Upper lobe of left lung (tissue), 4 donors: ENCODE measurements at regions not wholly inside any gene's neighbourhood (a gene's known extent, or its start where the extent isn't known, plus 50 kb on each side); places are given as distances from the start of the nearest gene placed in this dataset.

Source experiments
- CTCF ChIP-seq, 6 experiments: fragments of 450-650 bp in 4 of 6; fragments of 200-600 bp in 2 of 6; sonication (generic) in 2 of 6; IDR thresholded peaks; one replicate each; pipeline ENCODE4 v1.5.1; 2016 to 2019; ENCODE audit warnings: antibody characterized with exemption in 6 of 6
- EP300 ChIP-seq, 4 donors: sonication (generic); formaldehyde crosslinking; IDR thresholded peaks; one replicate each; pipeline ENCODE4 v1.5.1; 2017; ENCODE audit warnings: antibody characterized with exemption in 4 of 4, control low read depth in 2 of 4

GRCh38 chr16:54673313-54673712, 257.4 kb upstream of the IRX5 start:
- no peak for TF ChIP-seq CTCF (IDR thresholded peaks at IDR 0.05)
- no peak for TF ChIP-seq EP300 (IDR thresholded peaks at IDR 0.05)
